ENCODE measurements at regions not wholly inside any gene's neighbourhood (a gene's known extent, or its start where the extent isn't known, plus 50 kb on each side); places are given as distances from the start of the nearest gene placed in this dataset.

GRCh38 chr3:64832098-64832497, 144.3 kb upstream of the ADAMTS9 start:
- Histone ChIP-seq H3K36me3 (ENCODE audit: control insufficient read depth in 1 of 2, insufficient read depth in 2 of 2, low read length in 1 of 2) (peaks cover 0 to 2% of the 10 kb centered on the region in 2 donors), H3K4me3 (ENCODE audit: low read length in 2 of 2) (no peak overlapping the region), H3K27me3 (ENCODE audit: control insufficient read depth in 1 of 2, insufficient read depth in 2 of 2, low read length in 1 of 2) (no peaks in the 10 kb centered on the region), H3K27ac (ENCODE audit: low read depth in 1 of 2, low read length in 2 of 2) (no peak overlapping the region), H3K9me3 (ENCODE audit: control insufficient read depth, low read length) (no peaks in the 10 kb centered on the region), H3K4me1 (ENCODE audit: control insufficient read depth in 1 of 2, insufficient read depth in 2 of 2, low read length in 2 of 2) (peaks cover 3 to 9% of the 10 kb centered on the region in 2 donors)
- ATAC-seq (ENCODE audit: low FRiP score) = no peak
- intact Hi-C loops (cut with DNase I) = no loop called here
- no peak for DNase-seq
- 86 to 88% methylated on average over 5 of the region's 5 CpGs for WGBS, 2 donors

DNA sequence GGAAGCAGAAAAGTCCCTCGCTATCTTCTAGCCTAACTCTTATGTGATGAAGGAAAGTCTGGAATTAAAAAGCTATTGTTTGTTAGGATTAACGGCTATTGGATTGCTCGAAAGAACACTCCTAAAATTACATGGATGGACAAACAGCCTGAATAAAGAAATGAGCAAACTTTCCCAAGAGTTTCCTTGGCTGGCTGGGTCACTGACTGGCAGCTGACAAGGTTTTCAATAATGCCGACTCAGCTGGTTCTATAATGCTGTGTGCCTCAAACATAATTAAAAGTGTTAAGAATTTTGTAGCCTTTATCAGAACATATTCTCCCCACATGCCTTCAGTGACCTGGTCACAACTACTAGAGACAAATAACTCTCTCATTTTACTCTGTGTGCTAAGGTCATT, 142.9 kb upstream of the ADAMTS9 start:
- intact Hi-C loops (cut with DNase I) = no loop called here
- ATAC-seq (ENCODE audit: low FRiP score) = no peak
- Histone ChIP-seq H3K4me1 (ENCODE audit: control insufficient read depth in 1 of 2, insufficient read depth in 2 of 2, low read length in 2 of 2) (peaks cover 3 to 9% of the 10 kb centered on the region in 2 donors), H3K9me3 (ENCODE audit: control insufficient read depth, low read length) (no peaks in the 10 kb centered on the region), H3K36me3 (ENCODE audit: control insufficient read depth in 1 of 2, insufficient read depth in 2 of 2, low read length in 1 of 2) (peaks cover 0 to 2% of the 10 kb centered on the region in 2 donors), H3K4me3 (ENCODE audit: low read length in 2 of 2) (no peak overlapping the region), H3K27me3 (ENCODE audit: control insufficient read depth in 1 of 2, insufficient read depth in 2 of 2, low read length in 1 of 2) (no peaks in the 10 kb centered on the region), H3K27ac (ENCODE audit: low read depth in 1 of 2, low read length in 2 of 2) (no peak overlapping the region)
- DNase-seq = no peak
- WGBS, 2 donors = 84 to 88% methylated on average over 4 of the region's 4 CpGs

GRCh38 chr3:64829331-64829730, 141.5 kb upstream of the ADAMTS9 start:
- intact Hi-C loops (cut with DNase I) = loop anchor here (5.0 to 10.0 kb wide), 2 partner anchors 142 to 145 kb away; partner anchors contain the start of gene ADAMTS9 (in 2 of the 2)
- ATAC-seq (ENCODE audit: low FRiP score) (no peak), DNase-seq (no peak)
- Histone ChIP-seq H3K4me1 (ENCODE audit: control insufficient read depth in 1 of 2, insufficient read depth in 2 of 2, low read length in 2 of 2) (peaks cover 4 to 10% of the 10 kb centered on the region in 2 donors), H3K36me3 (ENCODE audit: control insufficient read depth in 1 of 2, insufficient read depth in 2 of 2, low read length in 1 of 2) (peaks cover 0 to 2% of the 10 kb centered on the region in 2 donors), H3K9me3 (ENCODE audit: control insufficient read depth, low read length) (no peaks in the 10 kb centered on the region), H3K27me3 (ENCODE audit: control insufficient read depth in 1 of 2, insufficient read depth in 2 of 2, low read length in 1 of 2) (no peaks in the 10 kb centered on the region), H3K4me3 (ENCODE audit: low read length in 2 of 2) (no peak overlapping the region), H3K27ac (ENCODE audit: low read depth in 1 of 2, low read length in 2 of 2) (no peak overlapping the region)
- 83 to 92% methylated on average over 3 of the region's 3 CpGs for WGBS, 2 donors

DNA sequence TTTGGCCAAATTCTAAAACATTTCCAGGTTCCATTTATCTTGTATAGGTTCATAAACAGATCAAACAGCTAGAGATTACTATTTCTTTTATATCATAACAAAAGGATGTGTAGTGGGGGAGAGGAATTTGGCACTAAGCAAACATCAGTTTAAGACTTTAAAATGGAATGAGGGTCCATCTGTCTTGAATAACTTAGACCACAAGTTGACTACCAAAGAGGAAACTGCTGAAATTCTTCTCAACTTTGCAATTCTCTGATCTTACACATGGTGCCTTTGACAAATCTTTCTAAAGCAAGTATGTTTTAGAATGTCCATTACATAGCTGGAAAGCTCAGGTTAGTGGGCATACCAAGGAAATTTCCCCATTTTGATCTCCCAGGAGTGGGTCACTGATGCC, 140.5 kb upstream of the ADAMTS9 start:
- intact Hi-C loops (cut with DNase I) = loop anchor here (5.0 to 10.0 kb wide), 2 partner anchors 141 to 143 kb away; partner anchors contain the start of gene ADAMTS9 (in 2 of the 2)
- H3K27me3 ChIP-seq (ENCODE audit: control insufficient read depth in 1 of 2, insufficient read depth in 2 of 2, low read length in 1 of 2) = no peaks in the 10 kb centered on the region
- ATAC-seq (ENCODE audit: low FRiP score) = no peak

GRCh38 chr3:64827431-64827830, 139.6 kb upstream of the ADAMTS9 start:
- WGBS, 2 donors = 93 to 98% methylated on average over 2 of the region's 2 CpGs
- DNase-seq (no peak), ATAC-seq (ENCODE audit: low FRiP score) (no peak)
- H3K4me3 ChIP-seq (ENCODE audit: low read length in 2 of 2) = no peak overlapping the region
- no peaks in the 10 kb centered on the region for H3K27me3 ChIP-seq (ENCODE audit: control insufficient read depth in 1 of 2, insufficient read depth in 2 of 2, low read length in 1 of 2)
- no peak overlapping the region for H3K27ac ChIP-seq (ENCODE audit: low read depth in 1 of 2, low read length in 2 of 2)
- peaks cover 4 to 16% of the 10 kb centered on the region in 2 donors for H3K4me1 ChIP-seq (ENCODE audit: control insufficient read depth in 1 of 2, insufficient read depth in 2 of 2, low read length in 2 of 2)
- intact Hi-C loops (cut with DNase I) = loop anchor here (5.0 to 10.0 kb wide), 2 partner anchors 140 to 143 kb away; partner anchors contain the start of gene ADAMTS9 (in 2 of the 2)
- no peaks in the 10 kb centered on the region for H3K36me3 ChIP-seq (ENCODE audit: control insufficient read depth in 1 of 2, insufficient read depth in 2 of 2, low read length in 1 of 2)
- H3K9me3 ChIP-seq (ENCODE audit: control insufficient read depth, low read length) = no peaks in the 10 kb centered on the region

More for the DNA sequence above, 140.5 kb upstream of the ADAMTS9 start:
- H3K4me3 ChIP-seq (ENCODE audit: low read length in 2 of 2) = no peak overlapping the region
- no peak for DNase-seq
- no peak overlapping the region for H3K27ac ChIP-seq (ENCODE audit: low read depth in 1 of 2, low read length in 2 of 2)
- no peaks in the 10 kb centered on the region for H3K36me3 ChIP-seq (ENCODE audit: control insufficient read depth in 1 of 2, insufficient read depth in 2 of 2, low read length in 1 of 2)
- no peaks in the 10 kb centered on the region for H3K9me3 ChIP-seq (ENCODE audit: control insufficient read depth, low read length)
- peaks cover 4 to 13% of the 10 kb centered on the region in 2 donors for H3K4me1 ChIP-seq (ENCODE audit: control insufficient read depth in 1 of 2, insufficient read depth in 2 of 2, low read length in 2 of 2)

DNA sequence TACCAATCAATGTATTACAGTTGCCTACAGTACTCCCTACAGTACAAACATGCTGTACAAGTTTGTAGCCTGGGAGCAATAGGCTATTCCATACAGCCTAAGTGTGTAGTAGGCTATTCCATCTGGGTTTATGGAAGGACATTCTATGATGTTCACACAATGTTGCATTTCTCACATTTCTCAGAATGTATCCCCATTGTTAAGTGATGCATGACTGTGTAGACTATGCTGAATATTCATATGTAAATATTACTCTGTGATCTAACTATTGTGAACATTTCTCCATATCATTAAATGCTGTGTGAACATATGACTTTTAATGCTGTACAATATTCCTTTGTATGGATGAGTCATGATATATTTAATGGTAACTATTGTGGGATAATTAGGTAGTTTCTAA, 139.2 kb upstream of the ADAMTS9 start:
- H3K27ac ChIP-seq (ENCODE audit: low read depth in 1 of 2, low read length in 2 of 2) = no peak overlapping the region
- ATAC-seq (ENCODE audit: low FRiP score) (no peak), DNase-seq (no peak)
- H3K4me3 ChIP-seq (ENCODE audit: low read length in 2 of 2) = no peak overlapping the region
- no peaks in the 10 kb centered on the region for H3K36me3 ChIP-seq (ENCODE audit: control insufficient read depth in 1 of 2, insufficient read depth in 2 of 2, low read length in 1 of 2)
- H3K9me3 ChIP-seq (ENCODE audit: control insufficient read depth, low read length) = no peaks in the 10 kb centered on the region
- no peaks in the 10 kb centered on the region for H3K27me3 ChIP-seq (ENCODE audit: control insufficient read depth in 1 of 2, insufficient read depth in 2 of 2, low read length in 1 of 2)
- H3K4me1 ChIP-seq (ENCODE audit: control insufficient read depth in 1 of 2, insufficient read depth in 2 of 2, low read length in 2 of 2) = peaks cover 4 to 16% of the 10 kb centered on the region in 2 donors
- intact Hi-C loops (cut with DNase I) = loop anchor here (5.0 to 10.0 kb wide), 2 partner anchors 140 to 142 kb away; partner anchors contain the start of gene ADAMTS9 (in 2 of the 2)

DNA sequence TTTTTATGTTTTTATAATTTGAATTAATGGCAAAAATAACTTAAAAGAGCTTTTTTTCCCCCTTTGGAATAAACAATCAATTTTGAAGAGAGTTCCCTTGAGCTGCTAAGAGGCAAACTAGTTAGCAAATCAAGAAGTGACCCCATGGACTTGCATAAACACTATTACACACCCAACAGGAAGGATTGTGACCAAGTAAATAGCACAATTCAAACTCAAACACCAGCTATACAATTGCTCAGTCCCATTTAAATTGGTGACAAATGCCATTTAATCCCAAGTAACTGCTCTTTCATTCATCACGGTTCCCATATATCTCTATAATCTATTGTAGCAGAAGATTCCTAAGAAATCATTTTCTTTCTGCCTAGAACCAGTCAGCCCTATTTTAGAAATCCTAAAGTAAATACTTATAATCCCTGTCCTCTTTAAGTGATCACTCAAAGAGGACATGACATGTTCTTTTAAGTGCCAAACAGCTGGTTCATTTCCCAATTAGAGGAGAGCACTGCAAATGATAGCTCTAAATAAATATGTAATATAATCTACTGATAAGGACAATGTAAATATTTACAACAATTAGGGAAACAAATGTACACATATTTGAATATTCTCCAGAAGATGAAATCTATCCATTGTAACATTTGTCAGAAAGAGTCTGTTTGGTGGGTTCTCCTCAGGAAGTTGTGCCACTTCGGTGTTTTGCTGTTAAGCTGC, 137.8 kb upstream of the ADAMTS9 start:
- H3K27me3 ChIP-seq (ENCODE audit: control insufficient read depth in 1 of 2, insufficient read depth in 2 of 2, low read length in 1 of 2) = no peaks in the 10 kb centered on the region
- 96 to 98% methylated on average over 2 of the region's 2 CpGs for WGBS, 2 donors
- ATAC-seq (ENCODE audit: low FRiP score) (no peak), DNase-seq (no peak)
- H3K36me3 ChIP-seq (ENCODE audit: control insufficient read depth in 1 of 2, insufficient read depth in 2 of 2, low read length in 1 of 2) = no peaks in the 10 kb centered on the region
- H3K9me3 ChIP-seq (ENCODE audit: control insufficient read depth, low read length) = no peaks in the 10 kb centered on the region
- intact Hi-C loops (cut with DNase I) = loop anchor here (5.0 to 10.0 kb wide), 2 partner anchors 138 to 141 kb away; partner anchors contain the start of gene ADAMTS9 (in 2 of the 2)
- H3K4me1 ChIP-seq (ENCODE audit: control insufficient read depth in 1 of 2, insufficient read depth in 2 of 2, low read length in 2 of 2) = peaks cover 4 to 10% of the 10 kb centered on the region in 2 donors
- H3K4me3 ChIP-seq (ENCODE audit: low read length in 2 of 2) = no peak overlapping the region
- H3K27ac ChIP-seq (ENCODE audit: low read depth in 1 of 2, low read length in 2 of 2) = no peak overlapping the region

GRCh38 chr3:64824394-64824909, 136.7 kb upstream of the ADAMTS9 start:
- Histone ChIP-seq H3K27ac (ENCODE audit: low read depth in 1 of 2, low read length in 2 of 2) (no peak overlapping the region), H3K9me3 (ENCODE audit: control insufficient read depth, low read length) (no peaks in the 10 kb centered on the region), H3K36me3 (ENCODE audit: control insufficient read depth in 1 of 2, insufficient read depth in 2 of 2, low read length in 1 of 2) (no peaks in the 10 kb centered on the region), H3K4me1 (ENCODE audit: control insufficient read depth in 1 of 2, insufficient read depth in 2 of 2, low read length in 2 of 2) (peaks cover 4 to 10% of the 10 kb centered on the region in 2 donors), H3K27me3 (ENCODE audit: control insufficient read depth in 1 of 2, insufficient read depth in 2 of 2, low read length in 1 of 2) (no peaks in the 10 kb centered on the region), H3K4me3 (ENCODE audit: low read length in 2 of 2) (no peak overlapping the region)
- 36 to 38% methylated on average over 4 of the region's 4 CpGs for WGBS, 2 donors
- ATAC-seq (ENCODE audit: low FRiP score) = no peak
- intact Hi-C loops (cut with DNase I) = loop anchor here in 1 of 2 donors (10.0 kb wide), 1 partner anchor 140 kb away; the partner anchor contains the start of gene ADAMTS9
- DNase-seq = no peak

DNA sequence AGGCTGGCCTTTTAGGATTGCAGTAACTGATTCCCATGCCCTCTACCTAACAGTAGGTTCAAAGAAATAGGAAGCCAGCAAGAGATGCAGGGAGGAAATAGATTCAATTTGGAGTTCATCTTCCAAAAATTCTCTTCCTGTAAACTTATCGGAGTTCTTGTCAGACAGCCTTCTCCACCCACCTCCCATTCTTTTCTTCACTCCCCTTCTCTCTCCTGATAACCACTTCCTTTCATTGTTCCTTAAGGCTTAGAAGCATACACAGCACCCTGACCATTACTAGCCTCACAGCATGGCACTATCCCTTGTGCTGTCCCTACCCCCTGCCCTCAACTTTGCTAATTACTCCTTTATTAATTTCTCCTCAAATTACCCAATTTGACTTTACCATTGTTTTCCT, 130.4 kb upstream of the ADAMTS9 start:
- Histone ChIP-seq H3K4me3 (ENCODE audit: low read length in 2 of 2) (no peak overlapping the region), H3K4me1 (ENCODE audit: control insufficient read depth in 1 of 2, insufficient read depth in 2 of 2, low read length in 2 of 2) (peaks cover 0 to 11% of the 10 kb centered on the region in 2 donors)

More for the DNA sequence above, 130.4 kb upstream of the ADAMTS9 start:
- no peak for DNase-seq
- 95 to 97% methylated on average over 1 of the region's 1 CpG for WGBS, 2 donors
- Histone ChIP-seq H3K9me3 (ENCODE audit: control insufficient read depth, low read length) (no peaks in the 10 kb centered on the region), H3K27ac (ENCODE audit: low read depth in 1 of 2, low read length in 2 of 2) (no peak overlapping the region), H3K36me3 (ENCODE audit: control insufficient read depth in 1 of 2, insufficient read depth in 2 of 2, low read length in 1 of 2) (no peaks in the 10 kb centered on the region), H3K27me3 (ENCODE audit: control insufficient read depth in 1 of 2, insufficient read depth in 2 of 2, low read length in 1 of 2) (no peaks in the 10 kb centered on the region)
- no peak for ATAC-seq (ENCODE audit: low FRiP score)
- intact Hi-C loops (cut with DNase I) = no loop called here
